Stimulated activated CD8-positive, alpha-beta memory T cell treated with anti-CD3 and anti-CD28 coated beads, Interleukin-2, amount 100 ng/mL, for 48 hours (primary cell): ENCODE measurements at regions not wholly inside any gene's neighbourhood (a gene's known extent, or its start where the extent isn't known, plus 50 kb on each side); places are given as distances from the start of the nearest gene placed in this dataset.
A peak's percentile ranks its signal among the peaks of the same experiment; 100 is the strongest.
"Not testable (repeated sequence)": the region's sequence is repeated elsewhere in the genome, so short reads cannot be mapped to it uniquely, and the experiment has no call there.

ENCODE experiments used
- DNase-seq, 2 donors: peaks; one replicate each; pipeline ENCODE4 v3.0.0-alpha.2; 2020; ENCODE audit warnings: low read depth in 2 of 2

- no peak for DNase-seq
Measured at GRCh38 chr5:90285581-90285980, 124.0 kb downstream of the CETN3 start.

- no peak for DNase-seq
Measured at GRCh38 chr5:90284375-90284774, 125.2 kb downstream of the CETN3 start.

- no peak for DNase-seq
Measured at GRCh38 chr5:90279091-90279490, 130.5 kb downstream of the CETN3 start.

GRCh38 chr5:90274216-90274615, 135.3 kb downstream of the CETN3 start:
- no peak for DNase-seq

GRCh38 chr5:90267646-90268045, 141.9 kb downstream of the CETN3 start:
- no peak for DNase-seq

GRCh38 chr5:90265545-90265857, 144.1 kb downstream of the CETN3 start:
- DNase-seq, result no peak

- peak; percentile 1 to 13 for DNase-seq
Measured at GRCh38 chr5:90264689-90265544, 144.6 kb downstream of the CETN3 start.

GRCh38 chr5:90263102-90263820, 146.3 kb downstream of the CETN3 start:
- no peak for DNase-seq

GRCh38 chr5:90251447-90251846, 158.1 kb downstream of the CETN3 start:
- no peak for DNase-seq

GRCh38 chr5:90248640-90249039, 160.9 kb downstream of the CETN3 start:
- no peak for DNase-seq

GRCh38 chr5:90243848-90244247, 165.7 kb downstream of the CETN3 start:
- not testable (repeated sequence) for DNase-seq

GRCh38 chr5:90233476-90233875, 176.1 kb downstream of the CETN3 start:
- no peak for DNase-seq

GRCh38 chr5:90231688-90232087, 177.9 kb downstream of the CETN3 start:
- no peak for DNase-seq

- DNase-seq, result no peak
Measured at GRCh38 chr5:90227683-90228082, 181.9 kb downstream of the CETN3 start.

- DNase-seq, result no peak
Measured at GRCh38 chr5:90226433-90227099, 183.0 kb downstream of the CETN3 start.

GRCh38 chr5:90224342-90224741, 185.2 kb downstream of the CETN3 start:
- DNase-seq, result no peak

GRCh38 chr5:90223756-90224155, 185.8 kb downstream of the CETN3 start:
- DNase-seq, result no peak

GRCh38 chr5:90221951-90222350, 187.6 kb downstream of the CETN3 start:
- no peak for DNase-seq

GRCh38 chr5:90220554-90220953, 189.0 kb downstream of the CETN3 start:
- no peak for DNase-seq

- no peak for DNase-seq
Measured at GRCh38 chr5:90214991-90215390, 194.6 kb downstream of the CETN3 start.

- not testable (repeated sequence) for DNase-seq
Measured at GRCh38 chr5:90208323-90208722, 201.2 kb downstream of the CETN3 start.

- no peak for DNase-seq
Measured at GRCh38 chr5:90201923-90202322, 207.6 kb downstream of the CETN3 start.
